ENCODE measurements at regions not wholly inside any gene's neighbourhood (a gene's known extent, or its start where the extent isn't known, plus 50 kb on each side); places are given as distances from the start of the nearest gene placed in this dataset.

DNA sequence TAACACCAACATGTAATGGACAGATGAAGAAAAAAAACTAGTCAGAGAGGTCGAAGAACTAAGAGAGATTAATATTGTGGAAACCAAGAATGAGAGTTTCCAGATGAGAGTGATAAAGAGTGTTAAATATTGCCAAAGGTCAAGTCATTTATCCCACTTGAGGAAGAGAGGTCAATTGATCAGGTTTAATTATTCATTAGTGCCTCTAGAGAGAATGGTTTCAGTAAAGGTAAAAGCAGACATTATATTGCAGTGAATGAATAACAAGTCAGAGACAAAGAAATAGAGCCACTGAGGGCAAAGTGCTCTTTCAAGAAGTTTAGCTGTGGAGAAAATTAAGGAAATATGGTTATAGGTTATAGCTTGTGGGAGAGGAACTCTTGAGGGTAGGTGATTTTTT lies 263.1 kb downstream of the GUCY2F start:
- ATAC-seq, result no peak
- no peaks in the 10 kb centered on the region for H3K79me2 ChIP-seq (ENCODE audit: low read length)
- no peaks in the 10 kb centered on the region for H3F3A ChIP-seq (ENCODE audit: low read length, unreplicated experiment)
- no TSS peak for BruUV-seq (replicated peaks)
- no peak for DNase-seq
- no peak overlapping the region for H3K4me3 ChIP-seq (ENCODE audit: low read length)
- TF ChIP-seq EZH2phosphoT487 (IDR thresholded peaks at IDR 0.05; ENCODE audit: borderline replicate concordance, low read length), result no peak
- no peak for TF ChIP-seq CTCF (conservative IDR thresholded peaks at IDR 0.05; ENCODE audit: low read depth, low read length)
- TF ChIP-seq EZH2 (IDR thresholded peaks at IDR 0.05; ENCODE audit: low read length, unreplicated experiment), result no peak
- no peak overlapping the region for H3K9ac ChIP-seq (ENCODE audit: low read length)
- no peaks in the 10 kb centered on the region for H3K9me3 ChIP-seq (ENCODE audit: low read length)
- H3K27me3 ChIP-seq (ENCODE audit: low read length), result no peaks in the 10 kb centered on the region
- intact Hi-C loops (cut with micrococcal nuclease), result no loop called here
- no peaks in the 10 kb centered on the region for H3K36me3 ChIP-seq (ENCODE audit: low read depth, low read length)
- H3K27ac ChIP-seq (ENCODE audit: low read length), result no peak overlapping the region
- no peaks in the 10 kb centered on the region for H3K4me1 ChIP-seq (ENCODE audit: insufficient read depth, low read length)
- POLR2A ChIA-PET (ENCODE audit: unreplicated experiment), result no interaction called here
- no peak overlapping the region for H2AFZ ChIP-seq (ENCODE audit: low read length)
- H3K4me2 ChIP-seq (ENCODE audit: low read length), result no peak overlapping the region
- H4K20me1 ChIP-seq (ENCODE audit: low read length), result no peaks in the 10 kb centered on the region
- CTCF ChIA-PET, result no interaction called here
- no peaks in the 10 kb centered on the region for H3K9me2 ChIP-seq (replicated peaks; ENCODE audit: low read length)

DNA sequence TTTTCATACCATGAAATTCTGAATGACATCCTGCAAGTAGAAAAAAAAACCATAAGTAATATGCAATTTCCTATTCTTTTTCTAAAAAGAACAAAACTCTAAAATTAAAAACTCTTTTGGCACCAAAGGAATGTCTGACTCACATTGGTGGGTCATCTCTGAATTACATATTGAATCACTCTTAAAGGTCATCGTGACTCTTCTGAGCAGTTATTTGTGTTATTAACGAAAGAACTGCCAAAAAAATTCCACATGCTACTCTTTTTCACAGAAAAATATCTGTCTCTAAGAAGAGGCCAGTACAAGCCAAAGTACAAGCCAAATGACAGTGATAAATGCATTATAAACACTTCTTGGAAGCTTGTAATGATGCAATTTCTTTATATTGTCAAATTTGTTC lies 282.2 kb downstream of the GUCY2F start:
- Histone ChIP-seq H4K20me1 (ENCODE audit: low read length) (no peaks in the 10 kb centered on the region), H3K4me3 (ENCODE audit: low read length) (no peak overlapping the region), H3K9ac (ENCODE audit: low read length) (no peak overlapping the region), H3K4me2 (ENCODE audit: low read length) (no peak overlapping the region), H3K9me2 (replicated peaks; ENCODE audit: low read length) (no peaks in the 10 kb centered on the region), H3F3A (ENCODE audit: low read length, unreplicated experiment) (no peaks in the 10 kb centered on the region), H3K4me1 (ENCODE audit: insufficient read depth, low read length) (no peaks in the 10 kb centered on the region), H3K9me3 (ENCODE audit: low read length) (no peaks in the 10 kb centered on the region), H3K27me3 (ENCODE audit: low read length) (no peaks in the 10 kb centered on the region), H3K79me2 (ENCODE audit: low read length) (no peaks in the 10 kb centered on the region), H3K36me3 (ENCODE audit: low read depth, low read length) (no peaks in the 10 kb centered on the region), H2AFZ (ENCODE audit: low read length) (no peak overlapping the region), H3K27ac (ENCODE audit: low read length) (no peak overlapping the region)
- ChIA-PET POLR2A (ENCODE audit: unreplicated experiment) (no interaction called here), CTCF (no interaction called here)
- TF ChIP-seq EZH2 (IDR thresholded peaks at IDR 0.05; ENCODE audit: low read length, unreplicated experiment) (no peak), EZH2phosphoT487 (IDR thresholded peaks at IDR 0.05; ENCODE audit: borderline replicate concordance, low read length) (no peak)
- DNase-seq (no peak), ATAC-seq (no peak)
- intact Hi-C loops (cut with micrococcal nuclease), result no loop called here
- BruUV-seq (replicated peaks), result no TSS peak

DNA sequence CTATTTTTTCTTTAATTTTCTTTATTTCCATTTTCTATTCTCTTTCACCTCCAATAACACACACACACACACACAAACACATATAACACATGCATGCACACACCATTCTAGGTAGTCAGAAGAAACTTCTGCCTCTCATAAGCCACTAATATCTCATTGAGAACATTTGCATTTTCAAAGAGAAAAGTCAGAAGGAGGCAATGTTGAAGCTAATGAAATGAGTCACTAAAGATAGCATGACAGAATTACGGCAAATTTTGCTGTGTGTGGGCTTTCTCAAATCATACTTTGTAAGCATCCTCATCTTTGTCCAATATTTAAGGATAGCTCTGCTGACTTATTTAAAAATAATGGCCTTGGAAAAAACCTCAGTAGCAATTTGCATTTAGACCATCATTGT lies 291.3 kb downstream of the GUCY2F start:
- H3K9me2 ChIP-seq (replicated peaks; ENCODE audit: low read length), result no peaks in the 10 kb centered on the region
- BruUV-seq (replicated peaks), result no TSS peak
- H3K27ac ChIP-seq (ENCODE audit: low read length), result no peak overlapping the region
- H4K20me1 ChIP-seq (ENCODE audit: low read length), result no peaks in the 10 kb centered on the region
- TF ChIP-seq CTCF (conservative IDR thresholded peaks at IDR 0.05; ENCODE audit: low read depth, low read length), result no peak
- TF ChIP-seq EZH2phosphoT487 (IDR thresholded peaks at IDR 0.05; ENCODE audit: borderline replicate concordance, low read length), result no peak
- no peak for TF ChIP-seq EZH2 (IDR thresholded peaks at IDR 0.05; ENCODE audit: low read length, unreplicated experiment)
- CTCF ChIA-PET, result no interaction called here
- H3K36me3 ChIP-seq (ENCODE audit: low read depth, low read length), result no peaks in the 10 kb centered on the region
- POLR2A ChIA-PET (ENCODE audit: unreplicated experiment), result no interaction called here
- H3K27me3 ChIP-seq (ENCODE audit: low read length), result no peaks in the 10 kb centered on the region
- no peak overlapping the region for H3K9ac ChIP-seq (ENCODE audit: low read length)
- H3K79me2 ChIP-seq (ENCODE audit: low read length), result no peaks in the 10 kb centered on the region
- no peak for DNase-seq
- no peaks in the 10 kb centered on the region for H3F3A ChIP-seq (ENCODE audit: low read length, unreplicated experiment)
- H3K9me3 ChIP-seq (ENCODE audit: low read length), result no peaks in the 10 kb centered on the region
- H3K4me2 ChIP-seq (ENCODE audit: low read length), result no peak overlapping the region
- intact Hi-C loops (cut with micrococcal nuclease), result no loop called here
- H3K4me3 ChIP-seq (ENCODE audit: low read length), result no peak overlapping the region
- ATAC-seq, result no peak
- H2AFZ ChIP-seq (ENCODE audit: low read length), result no peak overlapping the region
- H3K4me1 ChIP-seq (ENCODE audit: insufficient read depth, low read length), result no peaks in the 10 kb centered on the region
